ENCODE measurements at regions not wholly inside any gene's neighbourhood (a gene's known extent, or its start where the extent isn't known, plus 50 kb on each side); places are given as distances from the start of the nearest gene placed in this dataset.

DNA sequence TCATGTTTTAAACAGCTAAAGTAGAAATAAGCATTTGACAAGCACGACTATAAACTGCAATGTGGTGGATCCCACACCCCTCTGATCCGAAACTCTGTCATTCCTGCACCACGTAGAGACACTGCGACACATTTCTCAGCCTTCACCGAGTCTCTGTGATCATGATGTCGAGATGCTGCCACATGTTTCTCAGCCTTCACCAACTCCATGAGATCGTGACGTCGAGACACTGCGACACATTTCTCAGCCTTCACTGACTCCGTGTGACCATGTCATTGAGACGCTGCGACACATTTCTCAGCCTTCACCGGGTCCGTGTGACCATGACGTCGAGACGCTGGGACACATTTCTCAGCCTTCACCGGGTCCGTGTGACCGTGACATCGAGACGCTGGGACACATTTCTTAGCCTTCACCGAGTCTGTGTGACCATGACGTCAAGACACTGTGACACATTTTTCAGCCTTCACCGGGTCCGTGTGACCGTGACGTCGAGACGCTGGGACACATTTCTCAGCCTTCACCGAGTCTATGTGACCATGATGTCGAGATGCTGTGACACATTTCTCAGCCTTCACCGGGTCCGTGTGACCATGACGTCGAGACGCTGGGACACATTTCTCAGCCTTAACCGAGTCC lies 143.0 kb downstream of the TTLL2 start:
- H3K9me3 ChIP-seq (ENCODE audit: control insufficient read depth in 1 of 2, low read length in 2 of 2) = no peaks in the 10 kb centered on the region
- intact Hi-C loops (cut with micrococcal nuclease) = no loop called here
- CTCF ChIA-PET (ENCODE audit: partially characterized antibody) = no interaction called here
- no peak overlapping the region for H3K27ac Mint-ChIP-seq
- POLR2A ChIA-PET (ENCODE audit: partially characterized antibody) = no interaction called here
- H3K27ac ChIP-seq (ENCODE audit: low read depth, low read length) = no peak overlapping the region
- no peaks in the 10 kb centered on the region for H3K36me3 ChIP-seq (ENCODE audit: insufficient read depth, low read length)
- peaks cover 0 to 5% (median 2%) of the 10 kb centered on the region in 4 donors for H3K4me1 Mint-ChIP-seq
- H3K36me3 Mint-ChIP-seq = no peaks in the 10 kb centered on the region
- H3K4me1 ChIP-seq (ENCODE audit: insufficient read depth, low read length) = peaks cover 7% of the 10 kb centered on the region
- no peaks in the 10 kb centered on the region for H3K27me3 ChIP-seq (ENCODE audit: insufficient read depth, low read length)
- H3K4me3 Mint-ChIP-seq = no peak overlapping the region
- no peak overlapping the region for H3K4me3 ChIP-seq (ENCODE audit: low read length in 2 of 2)
- peaks cover 0 to 2% (median 0%) of the 10 kb centered on the region in 8 donors for H3K9me3 Mint-ChIP-seq
- DNase-seq = no peak
- no peaks in the 10 kb centered on the region for H3K27me3 Mint-ChIP-seq

DNA sequence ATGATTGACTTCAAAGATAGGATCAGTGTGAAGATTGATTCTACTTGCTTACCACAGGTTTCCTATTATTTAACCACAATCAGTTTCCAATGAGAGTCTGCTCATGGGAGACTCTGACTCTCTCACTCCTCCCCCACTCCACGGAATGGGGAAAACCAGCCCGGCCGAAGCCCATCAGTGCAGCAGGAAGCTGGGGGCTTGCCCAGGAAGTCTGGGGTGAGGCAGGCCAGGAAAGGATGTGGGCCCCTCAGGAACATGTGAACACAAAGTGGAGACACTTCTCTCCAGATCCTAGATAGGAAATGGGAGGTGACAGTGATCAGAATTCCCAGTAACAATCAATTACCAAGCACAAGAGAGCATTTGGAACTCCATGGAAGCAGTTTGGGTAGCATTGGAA lies 144.2 kb downstream of the TTLL2 start:
- H3K36me3 Mint-ChIP-seq = no peaks in the 10 kb centered on the region
- ChIA-PET POLR2A (ENCODE audit: partially characterized antibody) (no interaction called here), CTCF (ENCODE audit: partially characterized antibody) (no interaction called here)
- H3K9me3 ChIP-seq (ENCODE audit: control insufficient read depth in 1 of 2, low read length in 2 of 2) = no peaks in the 10 kb centered on the region
- no peak for DNase-seq
- H3K4me3 ChIP-seq (ENCODE audit: low read length in 2 of 2) = no peak overlapping the region
- no peaks in the 10 kb centered on the region for H3K36me3 ChIP-seq (ENCODE audit: insufficient read depth, low read length)
- intact Hi-C loops (cut with micrococcal nuclease) = no loop called here
- H3K4me1 Mint-ChIP-seq = peaks cover 0 to 5% (median 2%) of the 10 kb centered on the region in 4 donors
- H3K4me1 ChIP-seq (ENCODE audit: insufficient read depth, low read length) = peaks cover 7% of the 10 kb centered on the region
- H3K27ac ChIP-seq (ENCODE audit: low read depth, low read length) = no peak overlapping the region
- no peak overlapping the region for H3K4me3 Mint-ChIP-seq
- H3K27ac Mint-ChIP-seq = no peak overlapping the region
- no peaks in the 10 kb centered on the region for H3K27me3 ChIP-seq (ENCODE audit: insufficient read depth, low read length)
- H3K9me3 Mint-ChIP-seq = peaks cover 0 to 2% (median 0%) of the 10 kb centered on the region in 8 donors
- no peaks in the 10 kb centered on the region for H3K27me3 Mint-ChIP-seq

- Histone ChIP-seq H3K36me3 (ENCODE audit: insufficient read depth, low read length) (no peaks in the 10 kb centered on the region), H3K9me3 (ENCODE audit: control insufficient read depth in 1 of 2, low read length in 2 of 2) (no peaks in the 10 kb centered on the region), H3K27me3 (ENCODE audit: insufficient read depth, low read length) (no peaks in the 10 kb centered on the region), H3K27ac (ENCODE audit: low read depth, low read length) (no peak overlapping the region), H3K4me3 (ENCODE audit: low read length in 2 of 2) (no peak overlapping the region), H3K4me1 (ENCODE audit: insufficient read depth, low read length) (peaks cover 7% of the 10 kb centered on the region)
- Mint-ChIP-seq H3K4me1 (peaks cover 0 to 5% (median 2%) of the 10 kb centered on the region in 4 donors), H3K4me3 (no peak overlapping the region), H3K9me3 (peaks cover 0 to 2% (median 0%) of the 10 kb centered on the region in 8 donors), H3K27ac (no peak overlapping the region), H3K27me3 (no peaks in the 10 kb centered on the region), H3K36me3 (no peaks in the 10 kb centered on the region)
- intact Hi-C loops (cut with micrococcal nuclease) = no loop called here
- CTCF ChIA-PET (ENCODE audit: partially characterized antibody) = no interaction called here
- POLR2A ChIA-PET (ENCODE audit: partially characterized antibody) = no interaction called here
- DNase-seq = no peak
These were observed 144.8 kb downstream of the TTLL2 start for GRCh38 chr6:167469672-167470071.

- Mint-ChIP-seq H3K4me1 (peaks cover 0 to 5% (median 2%) of the 10 kb centered on the region in 4 donors), H3K9me3 (peaks cover 0 to 2% (median 0%) of the 10 kb centered on the region in 8 donors), H3K36me3 (no peaks in the 10 kb centered on the region), H3K4me3 (no peak overlapping the region), H3K27me3 (no peaks in the 10 kb centered on the region), H3K27ac (no peak overlapping the region)
- Histone ChIP-seq H3K27ac (ENCODE audit: low read depth, low read length) (no peak overlapping the region), H3K4me3 (ENCODE audit: low read length in 2 of 2) (no peak overlapping the region), H3K36me3 (ENCODE audit: insufficient read depth, low read length) (no peaks in the 10 kb centered on the region), H3K27me3 (ENCODE audit: insufficient read depth, low read length) (no peaks in the 10 kb centered on the region), H3K4me1 (ENCODE audit: insufficient read depth, low read length) (peaks cover 7% of the 10 kb centered on the region), H3K9me3 (ENCODE audit: control insufficient read depth in 1 of 2, low read length in 2 of 2) (no peaks in the 10 kb centered on the region)
- DNase-seq = no peak
- intact Hi-C loops (cut with micrococcal nuclease) = no loop called here
- CTCF ChIA-PET (ENCODE audit: partially characterized antibody) = interaction anchor here (1.1 kb wide), 1 partner anchor 280 kb away, joined by 3 read pairs; no protein-coding TSS in a partner anchor
- POLR2A ChIA-PET (ENCODE audit: partially characterized antibody) = no interaction called here
These were observed 145.4 kb downstream of the TTLL2 start for GRCh38 chr6:167470101-167470835.

GRCh38 chr6:167470836-167471547 lies 146.1 kb downstream of the TTLL2 start:
- CTCF ChIA-PET (ENCODE audit: partially characterized antibody) = interaction anchor here (1.1 kb wide), 1 partner anchor 279 kb away, joined by 3 read pairs; no protein-coding TSS in a partner anchor
- no peaks in the 10 kb centered on the region for H3K27me3 Mint-ChIP-seq
- no peaks in the 10 kb centered on the region for H3K36me3 Mint-ChIP-seq
- POLR2A ChIA-PET (ENCODE audit: partially characterized antibody) = no interaction called here
- H3K4me3 ChIP-seq (ENCODE audit: low read length in 2 of 2) = no peak overlapping the region
- DNase-seq = no peak
- H3K27ac ChIP-seq (ENCODE audit: low read depth, low read length) = no peak overlapping the region
- H3K9me3 ChIP-seq (ENCODE audit: control insufficient read depth in 1 of 2, low read length in 2 of 2) = no peaks in the 10 kb centered on the region
- H3K27me3 ChIP-seq (ENCODE audit: insufficient read depth, low read length) = no peaks in the 10 kb centered on the region
- H3K27ac Mint-ChIP-seq = no peak overlapping the region
- H3K36me3 ChIP-seq (ENCODE audit: insufficient read depth, low read length) = no peaks in the 10 kb centered on the region
- peaks cover 7% of the 10 kb centered on the region for H3K4me1 ChIP-seq (ENCODE audit: insufficient read depth, low read length)
- peaks cover 0 to 2% (median 0%) of the 10 kb centered on the region in 8 donors for H3K9me3 Mint-ChIP-seq
- peaks cover 0 to 5% (median 2%) of the 10 kb centered on the region in 4 donors for H3K4me1 Mint-ChIP-seq
- intact Hi-C loops (cut with micrococcal nuclease) = no loop called here
- no peak overlapping the region for H3K4me3 Mint-ChIP-seq

DNA sequence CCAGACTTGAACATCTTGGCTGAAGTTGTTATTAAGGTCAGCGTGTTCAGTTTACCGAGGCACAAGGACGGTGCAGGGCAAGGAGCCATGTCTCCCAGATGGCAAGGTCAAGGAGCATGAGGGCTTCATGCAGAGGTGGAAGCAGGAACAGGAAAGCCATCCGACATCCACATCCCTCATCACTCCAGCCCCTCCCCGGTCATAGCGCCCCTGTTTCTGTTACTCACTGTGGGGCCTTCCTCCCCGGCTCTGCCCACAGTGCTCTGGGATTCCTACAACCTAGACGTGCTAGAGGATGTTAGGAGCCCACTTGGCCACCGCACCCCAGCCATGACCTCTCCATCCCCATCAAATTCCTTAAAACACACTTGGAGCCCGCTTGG lies 146.7 kb downstream of the TTLL2 start:
- H3K27me3 Mint-ChIP-seq = no peaks in the 10 kb centered on the region

DNA sequence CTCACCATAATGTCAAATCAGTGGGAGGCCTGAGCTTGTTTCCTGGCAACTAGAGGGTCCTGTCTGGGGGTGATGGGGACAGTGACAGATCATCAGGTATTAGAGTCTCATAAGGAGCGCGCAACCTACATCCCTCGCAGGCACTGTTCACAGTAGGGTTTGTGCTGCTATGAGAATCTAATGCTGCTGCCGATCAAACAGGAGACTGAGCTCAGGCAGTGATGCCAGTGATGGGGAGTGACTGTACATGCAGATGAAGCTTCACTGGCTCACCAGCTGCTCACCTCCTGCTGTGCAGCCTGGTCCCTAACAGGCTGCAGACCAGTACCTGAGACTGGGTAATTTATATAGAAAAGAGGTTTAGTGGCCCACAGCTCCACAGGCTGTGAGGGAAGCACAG lies 147.3 kb downstream of the TTLL2 start:
- no peak overlapping the region for H3K27ac ChIP-seq (ENCODE audit: low read depth, low read length)
- H3K36me3 ChIP-seq (ENCODE audit: insufficient read depth, low read length) = no peaks in the 10 kb centered on the region
- ChIA-PET CTCF (ENCODE audit: partially characterized antibody) (interaction anchor here (1.0 kb wide), 1 partner anchor 13 kb away, joined by 4 read pairs; no protein-coding TSS in a partner anchor), POLR2A (ENCODE audit: partially characterized antibody) (no interaction called here)
- no peaks in the 10 kb centered on the region for H3K27me3 ChIP-seq (ENCODE audit: insufficient read depth, low read length)
- H3K27me3 Mint-ChIP-seq = no peaks in the 10 kb centered on the region
- H3K9me3 ChIP-seq (ENCODE audit: control insufficient read depth in 1 of 2, low read length in 2 of 2) = no peaks in the 10 kb centered on the region
- intact Hi-C loops (cut with micrococcal nuclease) = no loop called here
- H3K9me3 Mint-ChIP-seq = peaks cover 0 to 2% (median 0%) of the 10 kb centered on the region in 8 donors
- H3K4me1 ChIP-seq (ENCODE audit: insufficient read depth, low read length) = peaks cover 7% of the 10 kb centered on the region
- no peak for DNase-seq
- peaks cover 0 to 5% (median 2%) of the 10 kb centered on the region in 4 donors for H3K4me1 Mint-ChIP-seq
- H3K4me3 ChIP-seq (ENCODE audit: low read length in 2 of 2) = no peak overlapping the region
- H3K4me3 Mint-ChIP-seq = no peak overlapping the region
- no peak overlapping the region for H3K27ac Mint-ChIP-seq
- no peaks in the 10 kb centered on the region for H3K36me3 Mint-ChIP-seq

More for the DNA sequence above, 146.7 kb downstream of the TTLL2 start:
- Histone ChIP-seq H3K27ac (ENCODE audit: low read depth, low read length) (no peak overlapping the region), H3K36me3 (ENCODE audit: insufficient read depth, low read length) (no peaks in the 10 kb centered on the region), H3K4me1 (ENCODE audit: insufficient read depth, low read length) (peaks cover 7% of the 10 kb centered on the region), H3K27me3 (ENCODE audit: insufficient read depth, low read length) (no peaks in the 10 kb centered on the region), H3K4me3 (ENCODE audit: low read length in 2 of 2) (no peak overlapping the region), H3K9me3 (ENCODE audit: control insufficient read depth in 1 of 2, low read length in 2 of 2) (no peaks in the 10 kb centered on the region)
- POLR2A ChIA-PET (ENCODE audit: partially characterized antibody) = no interaction called here
- no peak for DNase-seq
- CTCF ChIA-PET (ENCODE audit: partially characterized antibody) = interaction anchor here (1.1 kb wide), 1 partner anchor 279 kb away, joined by 3 read pairs; no protein-coding TSS in a partner anchor
- Mint-ChIP-seq H3K36me3 (no peaks in the 10 kb centered on the region), H3K4me1 (peaks cover 0 to 5% (median 2%) of the 10 kb centered on the region in 4 donors), H3K4me3 (peak overlapping the region in 1 of 8 donors; percentile 8), H3K27ac (no peak overlapping the region), H3K9me3 (peaks cover 0 to 2% (median 0%) of the 10 kb centered on the region in 8 donors)
- intact Hi-C loops (cut with micrococcal nuclease) = no loop called here

Data from CD4-positive, alpha-beta memory T cell (primary cell).